GM21723 (cell line): ENCODE measurements at regions not wholly inside any gene's neighbourhood (a gene's known extent, or its start where the extent isn't known, plus 50 kb on each side); places are given as distances from the start of the nearest gene placed in this dataset.
A peak's percentile ranks its signal among the peaks of the same experiment; 100 is the strongest.
"Not testable (repeated sequence)": the region's sequence is repeated elsewhere in the genome, so short reads cannot be mapped to it uniquely, and the experiment has no call there.

ENCODE experiments used
- ATAC-seq: cut with Tn5 transposase; IDR thresholded peaks from one replicate; pipeline ENCODE4 v1.9.1; 2021; ENCODE audit warnings: mild to moderate bottlenecking, moderate library complexity; ENCODE audit not compliant: unreplicated experiment

- ATAC-seq: no peak
Measured at GRCh38 chr5:100249211-100249883, 285.8 kb upstream of the FAM174A start.

DNA sequence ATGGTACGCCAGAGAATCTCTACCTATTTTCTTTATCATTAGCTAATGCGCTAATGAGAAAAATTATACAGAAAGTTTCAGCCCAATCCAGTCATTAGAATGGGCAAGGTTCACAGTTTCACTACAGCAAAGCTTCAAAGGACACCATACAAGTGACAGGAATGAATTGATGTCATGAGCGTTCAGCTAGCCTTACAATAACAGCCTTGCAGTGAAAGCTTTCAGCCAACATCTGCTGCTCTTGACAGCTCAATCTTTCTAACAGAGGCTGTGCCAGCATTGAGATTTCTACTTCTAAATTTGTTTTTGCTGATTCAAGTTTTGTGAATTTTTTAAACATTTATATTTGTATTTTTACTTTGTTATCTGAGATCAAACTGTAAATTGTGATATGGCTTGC, 302.4 kb upstream of the FAM174A start:
- no peak for ATAC-seq

GRCh38 chr5:100188778-100189177, 346.4 kb upstream of the FAM174A start:
- no peak for ATAC-seq

GRCh38 chr5:100188339-100188738, 346.8 kb upstream of the FAM174A start:
- no peak for ATAC-seq

- no peak for ATAC-seq
Measured at GRCh38 chr5:100186181-100186580, 349.0 kb upstream of the FAM174A start.

GRCh38 chr5:100182402-100182801, 352.8 kb upstream of the FAM174A start:
- no peak for ATAC-seq

- no peak for ATAC-seq
Measured at GRCh38 chr5:100175346-100175745, 359.8 kb upstream of the FAM174A start.

DNA sequence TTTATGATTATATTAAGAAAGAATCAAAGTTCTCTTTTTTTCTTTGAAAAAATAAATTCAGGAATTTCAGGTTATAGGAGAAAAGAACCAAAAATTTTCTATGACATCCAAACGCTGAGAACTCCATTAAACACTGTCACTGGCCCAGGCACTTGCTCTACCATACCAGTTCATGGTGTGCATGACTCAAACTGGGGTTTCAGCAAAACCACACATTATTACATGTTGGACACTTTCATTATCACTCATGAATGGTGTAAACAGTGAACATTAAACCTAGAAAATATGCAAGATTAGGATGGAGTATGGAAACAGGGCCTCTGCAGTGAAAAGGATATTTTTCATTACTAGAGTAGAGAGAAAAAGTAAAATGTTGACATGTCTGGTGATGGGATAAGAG, 369.9 kb upstream of the FAM174A start:
- ATAC-seq: peak; percentile 100

DNA sequence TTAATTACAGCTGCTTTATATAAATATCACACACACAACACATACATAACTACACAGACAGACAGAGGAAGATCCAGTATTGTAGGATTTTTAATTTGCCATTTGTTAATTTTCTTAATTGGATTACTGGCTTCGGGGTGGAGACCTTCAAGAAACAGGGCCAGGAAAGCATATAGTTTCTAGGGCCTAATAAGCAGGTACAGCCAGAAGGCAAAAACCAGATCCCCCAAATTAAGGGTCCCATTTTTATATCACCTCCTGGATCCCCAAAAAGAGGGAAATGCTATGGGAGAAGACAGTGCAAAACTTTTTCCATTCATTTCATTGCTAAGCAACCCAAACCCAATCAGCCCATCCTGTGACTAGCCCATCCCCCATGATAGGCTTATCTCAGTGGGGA, 373.3 kb upstream of the FAM174A start:
- ATAC-seq: no peak

DNA sequence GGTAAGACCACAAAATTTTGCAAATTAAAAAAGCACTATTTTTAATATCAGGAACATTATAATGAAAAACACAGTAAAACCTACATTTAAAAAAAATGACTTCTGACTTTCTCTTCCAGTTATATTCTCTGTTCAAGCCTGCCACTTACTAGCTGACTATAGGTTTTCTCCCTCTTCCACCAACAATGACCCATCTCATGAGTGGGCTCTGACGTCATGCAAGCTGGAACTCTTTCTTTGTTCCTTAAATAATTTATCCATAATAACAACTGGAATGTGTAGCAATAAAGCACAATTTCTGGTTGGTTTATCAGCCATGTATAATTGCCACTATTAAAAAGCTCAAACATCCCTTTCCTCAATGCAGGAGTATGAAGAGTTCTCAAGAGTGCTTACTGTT, 378.1 kb upstream of the FAM174A start:
- ATAC-seq: no peak

GRCh38 chr5:100148239-100148638, 386.9 kb upstream of the FAM174A start:
- ATAC-seq: no peak

DNA sequence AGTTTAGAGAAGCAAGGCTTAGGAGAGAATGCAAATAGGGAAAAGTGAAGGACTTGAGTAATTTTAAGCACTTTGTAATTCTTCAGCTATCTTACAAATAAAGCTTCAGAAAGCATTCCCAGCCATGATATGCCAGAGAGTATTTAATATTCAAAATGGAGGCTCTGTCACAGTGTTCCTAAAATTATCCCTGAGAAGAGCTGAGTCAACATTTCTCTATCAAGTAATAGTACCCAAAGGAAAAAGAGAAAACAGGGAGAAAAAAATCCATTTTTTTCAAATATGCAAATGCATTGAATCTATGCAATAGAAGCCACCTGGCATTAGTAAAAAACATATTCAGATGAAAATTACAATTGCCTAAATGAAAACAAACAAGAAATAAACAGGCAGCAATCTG, 392.6 kb upstream of the FAM174A start:
- no peak for ATAC-seq

- ATAC-seq: no peak
Measured at GRCh38 chr5:100131161-100131560, 404.0 kb upstream of the FAM174A start.

GRCh38 chr5:100130307-100130706, 404.9 kb upstream of the FAM174A start:
- no peak for ATAC-seq

- ATAC-seq: no peak
Measured at GRCh38 chr5:100119903-100120302, 415.3 kb upstream of the FAM174A start.

GRCh38 chr5:100110497-100110896, 424.7 kb upstream of the FAM174A start:
- ATAC-seq: no peak

DNA sequence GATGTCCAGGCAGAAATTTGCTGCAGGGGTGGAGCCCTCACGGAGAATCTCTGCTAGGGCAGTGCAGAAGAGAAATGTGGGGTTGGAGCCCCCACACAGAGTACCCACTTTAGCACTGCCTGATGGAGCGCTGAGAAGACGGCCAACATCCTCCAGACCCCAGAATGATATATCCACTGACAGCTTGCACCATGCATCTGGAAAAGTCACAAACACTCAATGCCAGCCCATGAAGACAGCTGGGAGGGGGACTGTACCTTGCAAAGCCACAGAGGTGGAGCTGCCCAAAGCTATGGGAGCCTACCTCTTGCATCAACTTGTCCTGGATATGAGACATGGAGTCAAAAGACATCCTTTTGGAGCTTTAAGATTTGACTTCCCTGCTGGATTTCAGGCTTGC, 426.3 kb upstream of the FAM174A start:
- ATAC-seq: no peak

DNA sequence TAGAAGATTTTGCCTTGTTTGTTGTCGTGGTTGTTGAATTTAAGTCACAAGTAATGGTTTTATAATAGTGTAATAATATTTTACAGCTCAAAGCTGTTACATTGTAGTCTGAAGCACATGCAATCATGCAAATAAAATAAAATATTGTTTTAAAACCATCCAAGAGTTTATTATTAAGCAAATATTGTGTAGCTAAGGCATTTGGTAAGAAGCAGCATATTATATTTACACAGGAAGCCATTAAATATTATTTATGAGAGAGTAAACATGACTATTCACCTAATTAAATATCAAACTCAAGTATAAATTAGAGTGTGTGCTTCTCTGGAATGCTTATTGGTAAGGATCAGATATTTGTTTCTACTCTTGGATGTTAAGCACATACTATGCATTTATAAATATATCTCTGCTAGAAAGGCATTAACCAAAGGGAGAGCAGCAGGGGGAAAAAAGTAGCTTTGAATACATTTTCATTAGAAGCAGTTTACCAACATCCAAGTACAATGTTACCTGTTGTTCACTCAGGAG, 431.5 kb upstream of the FAM174A start:
- not testable (repeated sequence) for ATAC-seq

DNA sequence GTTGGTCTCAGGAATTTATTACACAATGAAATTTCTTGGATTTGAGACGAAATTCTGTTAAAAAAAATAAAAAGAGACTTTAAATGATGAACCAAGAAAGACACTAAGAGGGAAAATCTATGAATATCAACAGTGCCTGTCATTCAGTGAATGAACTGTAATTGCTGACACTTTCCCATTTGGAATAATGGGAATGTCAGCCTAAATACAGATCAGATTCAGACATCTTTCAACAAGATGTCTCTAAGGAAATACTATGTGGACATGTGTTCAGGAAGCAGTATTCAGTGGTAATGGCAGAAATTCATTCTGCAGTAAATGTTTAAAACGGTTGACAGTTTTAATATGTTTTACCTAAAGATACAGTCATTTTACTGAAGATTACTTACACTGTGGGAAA, 433.7 kb upstream of the FAM174A start:
- ATAC-seq: not testable (repeated sequence)

- not testable (repeated sequence) for ATAC-seq
Measured at GRCh38 chr5:100096328-100096727, 438.8 kb upstream of the FAM174A start.

DNA sequence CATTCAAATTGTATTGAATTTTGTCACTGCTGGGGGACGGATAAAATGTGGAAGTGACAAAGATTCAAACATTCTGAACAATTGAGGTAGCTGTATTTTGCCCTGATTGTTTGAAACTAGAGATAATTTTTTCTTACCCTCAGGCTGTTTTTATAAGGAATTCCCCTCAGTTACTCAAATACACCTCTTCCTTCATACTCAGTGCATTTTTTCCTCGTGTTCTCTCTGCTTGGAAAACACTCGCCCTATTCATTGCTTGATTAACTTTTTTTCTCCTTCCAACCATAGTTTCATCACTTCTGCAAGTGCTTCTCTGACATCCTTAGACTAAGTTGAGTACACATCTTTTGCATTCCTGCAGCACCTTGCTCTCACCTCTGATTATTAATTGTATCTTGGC, 454.5 kb upstream of the FAM174A start:
- ATAC-seq: not testable (repeated sequence)

DNA sequence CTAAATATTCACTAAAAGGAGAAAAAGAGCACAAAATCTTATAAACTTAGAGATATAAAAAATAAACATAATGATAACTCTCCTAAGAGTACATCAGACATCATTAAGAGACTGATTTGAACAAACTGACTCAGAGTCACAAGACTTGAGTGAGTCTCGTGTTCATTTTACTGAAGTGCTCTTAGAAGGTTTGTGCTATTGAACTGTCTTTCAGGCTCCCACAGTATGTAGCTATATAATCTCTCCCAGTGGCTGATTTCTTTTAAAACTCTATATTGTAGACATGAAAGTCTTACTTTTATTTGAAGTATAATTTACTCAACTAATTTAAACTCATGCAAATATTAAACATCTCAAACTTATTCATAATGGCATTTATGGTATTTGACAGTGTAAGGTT, 456.0 kb upstream of the FAM174A start:
- ATAC-seq: not testable (repeated sequence)

- not testable (repeated sequence) for ATAC-seq
Measured at GRCh38 chr5:100066020-100066419, 469.2 kb upstream of the FAM174A start.
